ENCODE measurements at regions not wholly inside any gene's neighbourhood (a gene's known extent, or its start where the extent isn't known, plus 50 kb on each side); places are given as distances from the start of the nearest gene placed in this dataset.

GRCh38 chr2:134124047-134124753, 129.7 kb upstream of the MGAT5 start:
- peaks cover 6% of the 10 kb centered on the region; the same call in 1 of the 2 replicates for H3K9me3 ChIP-seq (ENCODE audit: insufficient read depth, low read depth, low read length)
- H3K27me3 ChIP-seq (ENCODE audit: insufficient read depth, low read length): peaks cover 3% of the 10 kb centered on the region
- 86% methylated on average over 3 of the region's 3 CpGs for WGBS
- no peak overlapping the region for H3K27ac ChIP-seq (ENCODE audit: low read depth, low read length)
- H3K9ac ChIP-seq (ENCODE audit: low read depth, low read length): no peak overlapping the region
- H3K4me3 ChIP-seq (ENCODE audit: low read length): no peak overlapping the region
- H3K36me3 ChIP-seq (ENCODE audit: insufficient read depth, low read length): no peaks in the 10 kb centered on the region; the same call in 1 of the 2 replicates
- peaks cover 44% of the 10 kb centered on the region for H3K4me1 ChIP-seq (ENCODE audit: insufficient read depth, low read length)

GRCh38 chr2:134127496-134127895, 126.4 kb upstream of the MGAT5 start:
- no peak overlapping the region for H3K9ac ChIP-seq (ENCODE audit: low read depth, low read length)
- H3K36me3 ChIP-seq (ENCODE audit: insufficient read depth, low read length): no peaks in the 10 kb centered on the region; the same call in 1 of the 2 replicates
- no peaks in the 10 kb centered on the region for H3K27me3 ChIP-seq (ENCODE audit: insufficient read depth, low read length)
- peaks cover 11% of the 10 kb centered on the region; the same call in 1 of the 2 replicates for H3K9me3 ChIP-seq (ENCODE audit: insufficient read depth, low read depth, low read length)
- H3K4me1 ChIP-seq (ENCODE audit: insufficient read depth, low read length): peaks cover 35% of the 10 kb centered on the region
- 93% methylated on average over 7 of the region's 7 CpGs for WGBS
- H3K27ac ChIP-seq (ENCODE audit: low read depth, low read length): no peak overlapping the region
- H3K4me3 ChIP-seq (ENCODE audit: low read length): no peak overlapping the region

- Histone ChIP-seq H3K4me1 (ENCODE audit: insufficient read depth, low read length) (peaks cover 38% of the 10 kb centered on the region), H3K27me3 (ENCODE audit: insufficient read depth, low read length) (no peaks in the 10 kb centered on the region), H3K36me3 (ENCODE audit: insufficient read depth, low read length) (no peaks in the 10 kb centered on the region; the same call in 1 of the 2 replicates), H3K9me3 (ENCODE audit: insufficient read depth, low read depth, low read length) (peaks cover 11% of the 10 kb centered on the region; the same call in 1 of the 2 replicates), H3K27ac (ENCODE audit: low read depth, low read length) (no peak overlapping the region), H3K9ac (ENCODE audit: low read depth, low read length) (no peak overlapping the region), H3K4me3 (ENCODE audit: low read length) (no peak overlapping the region)
- 94% methylated on average over 6 of the region's 6 CpGs for WGBS
Measured at GRCh38 chr2:134128746-134129145, 125.1 kb upstream of the MGAT5 start.

- peaks cover 11% of the 10 kb centered on the region; the same call in 1 of the 2 replicates for H3K9me3 ChIP-seq (ENCODE audit: insufficient read depth, low read depth, low read length)
- H3K4me1 ChIP-seq (ENCODE audit: insufficient read depth, low read length): peaks cover 41% of the 10 kb centered on the region
- 98% methylated on average over 38 of the region's 42 CpGs for WGBS
- no peaks in the 10 kb centered on the region for H3K27me3 ChIP-seq (ENCODE audit: insufficient read depth, low read length)
- no peak overlapping the region for H3K4me3 ChIP-seq (ENCODE audit: low read length)
- no peak overlapping the region for H3K9ac ChIP-seq (ENCODE audit: low read depth, low read length)
- H3K36me3 ChIP-seq (ENCODE audit: insufficient read depth, low read length): no peaks in the 10 kb centered on the region; the same call in 1 of the 2 replicates
- H3K27ac ChIP-seq (ENCODE audit: low read depth, low read length): no peak overlapping the region
Measured at GRCh38 chr2:134129900-134130537, 123.9 kb upstream of the MGAT5 start.

GRCh38 chr2:134131681-134132489, 122.0 kb upstream of the MGAT5 start:
- H3K4me1 ChIP-seq (ENCODE audit: insufficient read depth, low read length): peaks cover 36% of the 10 kb centered on the region
- H3K27me3 ChIP-seq (ENCODE audit: insufficient read depth, low read length): no peaks in the 10 kb centered on the region
- WGBS: 92% methylated on average over 6 of the region's 7 CpGs
- H3K9ac ChIP-seq (ENCODE audit: low read depth, low read length): no peak overlapping the region
- 0 out of 2 replicates have a peak overlapping the region, but pooled peaks have one; percentile 39 for H3K27ac ChIP-seq (ENCODE audit: low read depth, low read length)
- H3K9me3 ChIP-seq (ENCODE audit: insufficient read depth, low read depth, low read length): peaks cover 11% of the 10 kb centered on the region; the same call in 1 of the 2 replicates
- H3K4me3 ChIP-seq (ENCODE audit: low read length): no peak overlapping the region
- no peaks in the 10 kb centered on the region; the same call in 1 of the 2 replicates for H3K36me3 ChIP-seq (ENCODE audit: insufficient read depth, low read length)

- H3K4me1 ChIP-seq (ENCODE audit: insufficient read depth, low read length): peaks cover 39% of the 10 kb centered on the region
- no peak overlapping the region for H3K4me3 ChIP-seq (ENCODE audit: low read length)
- H3K9me3 ChIP-seq (ENCODE audit: insufficient read depth, low read depth, low read length): peaks cover 11% of the 10 kb centered on the region; the same call in 1 of the 2 replicates
- no peaks in the 10 kb centered on the region for H3K27me3 ChIP-seq (ENCODE audit: insufficient read depth, low read length)
- no peak overlapping the region for H3K9ac ChIP-seq (ENCODE audit: low read depth, low read length)
- H3K36me3 ChIP-seq (ENCODE audit: insufficient read depth, low read length): no peaks in the 10 kb centered on the region; the same call in 1 of the 2 replicates
- 88% methylated on average over 1 of the region's 3 CpGs for WGBS
- no peak overlapping the region for H3K27ac ChIP-seq (ENCODE audit: low read depth, low read length)
Measured at GRCh38 chr2:134132490-134132857, 121.4 kb upstream of the MGAT5 start.

GRCh38 chr2:134133622-134134312, 120.1 kb upstream of the MGAT5 start:
- H3K4me3 ChIP-seq (ENCODE audit: low read length): peak overlapping the region; percentile 20; the same call in 1 of the 2 replicates
- peaks cover 44% of the 10 kb centered on the region for H3K4me1 ChIP-seq (ENCODE audit: insufficient read depth, low read length)
- H3K27ac ChIP-seq (ENCODE audit: low read depth, low read length): peak overlapping the region; percentile 80

GRCh38 chr2:134134313-134134706, 119.6 kb upstream of the MGAT5 start:
- Histone ChIP-seq H3K4me3 (ENCODE audit: low read length) (peak overlapping the region; percentile 20; the same call in 1 of the 2 replicates), H3K27ac (ENCODE audit: low read depth, low read length) (peak overlapping the region; percentile 80), H3K4me1 (ENCODE audit: insufficient read depth, low read length) (peaks cover 44% of the 10 kb centered on the region), H3K9ac (ENCODE audit: low read depth, low read length) (peak overlapping the region; percentile 57), H3K9me3 (ENCODE audit: insufficient read depth, low read depth, low read length) (peaks cover 4% of the 10 kb centered on the region; the same call in 1 of the 2 replicates), H3K27me3 (ENCODE audit: insufficient read depth, low read length) (no peaks in the 10 kb centered on the region), H3K36me3 (ENCODE audit: insufficient read depth, low read length) (no peaks in the 10 kb centered on the region)
- WGBS: 37% methylated on average over 2 of the region's 2 CpGs

More at GRCh38 chr2:134133622-134134312, 120.1 kb upstream of the MGAT5 start:
- Histone ChIP-seq H3K36me3 (ENCODE audit: insufficient read depth, low read length) (no peaks in the 10 kb centered on the region; the same call in 1 of the 2 replicates), H3K27me3 (ENCODE audit: insufficient read depth, low read length) (no peaks in the 10 kb centered on the region), H3K9me3 (ENCODE audit: insufficient read depth, low read depth, low read length) (peaks cover 9% of the 10 kb centered on the region; the same call in 1 of the 2 replicates), H3K9ac (ENCODE audit: low read depth, low read length) (peak overlapping the region; percentile 57)
- WGBS: 31% methylated on average over 6 of the region's 6 CpGs

- Histone ChIP-seq H3K27me3 (ENCODE audit: insufficient read depth, low read length) (no peaks in the 10 kb centered on the region), H3K4me3 (ENCODE audit: low read length) (no peak overlapping the region), H3K9me3 (ENCODE audit: insufficient read depth, low read depth, low read length) (no peaks in the 10 kb centered on the region), H3K27ac (ENCODE audit: low read depth, low read length) (peak overlapping the region; percentile 80; the same call in 1 of the 2 replicates), H3K4me1 (ENCODE audit: insufficient read depth, low read length) (peaks cover 44% of the 10 kb centered on the region), H3K36me3 (ENCODE audit: insufficient read depth, low read length) (no peaks in the 10 kb centered on the region), H3K9ac (ENCODE audit: low read depth, low read length) (no peak overlapping the region)
- WGBS: 100% methylated on average over 3 of the region's 3 CpGs
Measured at GRCh38 chr2:134134827-134135226, 119.0 kb upstream of the MGAT5 start.

- H3K9me3 ChIP-seq (ENCODE audit: insufficient read depth, low read depth, low read length): no peaks in the 10 kb centered on the region
- no peaks in the 10 kb centered on the region for H3K36me3 ChIP-seq (ENCODE audit: insufficient read depth, low read length)
- H3K27ac ChIP-seq (ENCODE audit: low read depth, low read length): no peak overlapping the region
- 50% methylated on average over 1 of the region's 2 CpGs for WGBS
- H3K4me3 ChIP-seq (ENCODE audit: low read length): no peak overlapping the region
- no peak overlapping the region for H3K9ac ChIP-seq (ENCODE audit: low read depth, low read length)
- H3K27me3 ChIP-seq (ENCODE audit: insufficient read depth, low read length): no peaks in the 10 kb centered on the region
- peaks cover 44% of the 10 kb centered on the region for H3K4me1 ChIP-seq (ENCODE audit: insufficient read depth, low read length)
Measured at GRCh38 chr2:134135793-134136192, 118.1 kb upstream of the MGAT5 start.
